OCI-LY3 (cell line): ENCODE measurements at regions not wholly inside any gene's neighbourhood (a gene's known extent, or its start where the extent isn't known, plus 50 kb on each side); places are given as distances from the start of the nearest gene placed in this dataset.

Source experiments
- H2AFZ ChIP-seq: fragments of 200-600, 300-600 bp; shearing (Covaris generic); 2 replicates; pipeline ENCODE4 v1.6.0; 2014; ENCODE audit warnings: antibody characterized with exemption, low read depth, low read length
- H3K27ac ChIP-seq: fragments of 200-600, 300-600 bp; sonication (generic); 2 replicates; pipeline ENCODE4 v1.5.1; 2014; ENCODE audit warnings: mild to moderate bottlenecking, low read length, moderate library complexity, mixed read lengths
- H3K27me3 ChIP-seq: fragments of 200-600, 300-600 bp; sonication (generic); 2 replicates; pipeline ENCODE4 v1.6.1; 2014; ENCODE audit warnings: low read depth, low read length, mixed read lengths
- H3K36me3 ChIP-seq: fragments of 200-600, 300-600 bp; sonication (generic); replicated peaks from 2 replicates; pipeline ENCODE3; 2014; ENCODE audit warnings: low read depth, low read length, mixed read lengths
- H3K4me1 ChIP-seq: fragments of 300-600, 200-600 bp; sonication (generic); 2 replicates; pipeline ENCODE4 v1.6.1; 2014; ENCODE audit warnings: low read length, mixed read lengths
- H3K4me2 ChIP-seq: fragments of 200-600, 300-600 bp; sonication (generic); 2 replicates; pipeline ENCODE4 v1.6.1; 2014; ENCODE audit warnings: low read length, mixed read lengths
- H3K4me3 ChIP-seq: fragments of 300-600, 200-600 bp; sonication (generic); 2 replicates; pipeline ENCODE4 v1.5.1; 2014; ENCODE audit warnings: antibody characterized with exemption, mild to moderate bottlenecking, low read length, moderate library complexity
- H3K79me2 ChIP-seq: fragments of 300-600, 200-600 bp; shearing (Covaris generic); 2 replicates; pipeline ENCODE4 v1.6.1; 2014; ENCODE audit warnings: mild to moderate bottlenecking, low read length, mixed read lengths
- H3K9ac ChIP-seq: fragments of 300-600, 200-600 bp; shearing (Covaris generic); 2 replicates; pipeline ENCODE4 v1.6.0; 2014; ENCODE audit warnings: mild to moderate bottlenecking, low read length, moderate library complexity
- H3K9me3 ChIP-seq: fragments of 200-600, 300-600 bp; shearing (Covaris generic); 2 replicates; pipeline ENCODE4 v1.6.1; 2014; ENCODE audit warnings: low read length, mixed read lengths; ENCODE audit not compliant: insufficient read depth
- H4K20me1 ChIP-seq: fragments of 200-600, 300-600 bp; sonication (generic); 2 replicates; pipeline ENCODE4 v1.6.1; 2016; ENCODE audit warnings: low read length, mixed read lengths; ENCODE audit not compliant: insufficient read depth
- EZH2phosphoT487 ChIP-seq: fragments of 200-600 bp; shearing (Covaris generic); IDR thresholded peaks from 2 replicates; pipeline ENCODE4 v1.6.1; 2018; ENCODE audit warnings: antibody characterized with exemption, mixed run types, low read depth
- TF ChIP-seq, protein P1 (sequence below): fragments of 200-600, 300-600 bp; sonication (generic); IDR thresholded peaks from 2 replicates; pipeline ENCODE4 v1.5.1; 2014; ENCODE audit warnings: antibody characterized with exemption, low read length, low read depth

DNA sequence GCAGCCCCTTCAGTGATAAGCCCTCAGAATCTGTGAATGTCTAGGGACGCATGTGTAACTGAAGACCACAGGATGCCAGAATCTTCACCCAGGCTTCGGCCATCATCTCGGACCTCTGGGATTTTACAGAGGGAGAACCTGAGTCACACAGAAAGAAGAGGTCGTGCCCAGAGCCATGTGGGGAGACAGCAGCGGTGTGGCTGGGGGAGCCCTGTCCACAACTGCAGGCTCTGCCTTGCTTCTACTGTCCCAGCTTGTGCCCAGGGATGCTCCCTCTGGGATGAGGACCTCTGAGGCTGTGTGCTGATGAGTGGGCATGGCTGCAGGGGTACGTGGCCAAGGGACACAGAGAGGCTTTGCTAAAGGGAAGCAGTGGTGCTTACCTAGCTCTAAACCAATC is 582.0 kb downstream of the TBC1D22A start:
- Histone ChIP-seq H3K79me2 (no peaks in the 10 kb centered on the region), H4K20me1 (no peaks in the 10 kb centered on the region), H3K27ac (no peak overlapping the region), H3K4me2 (no peak overlapping the region), H3K9me3 (no peaks in the 10 kb centered on the region), H2AFZ (no peak overlapping the region), H3K9ac (no peak overlapping the region), H3K4me3 (no peak overlapping the region), H3K36me3 (no peaks in the 10 kb centered on the region), H3K4me1 (no peaks in the 10 kb centered on the region), H3K27me3 (peaks cover 9% of the 10 kb centered on the region; the same call in 1 of the 2 replicates)
- TF ChIP-seq EZH2phosphoT487 = no peak
- TF ChIP-seq, protein P1, sequence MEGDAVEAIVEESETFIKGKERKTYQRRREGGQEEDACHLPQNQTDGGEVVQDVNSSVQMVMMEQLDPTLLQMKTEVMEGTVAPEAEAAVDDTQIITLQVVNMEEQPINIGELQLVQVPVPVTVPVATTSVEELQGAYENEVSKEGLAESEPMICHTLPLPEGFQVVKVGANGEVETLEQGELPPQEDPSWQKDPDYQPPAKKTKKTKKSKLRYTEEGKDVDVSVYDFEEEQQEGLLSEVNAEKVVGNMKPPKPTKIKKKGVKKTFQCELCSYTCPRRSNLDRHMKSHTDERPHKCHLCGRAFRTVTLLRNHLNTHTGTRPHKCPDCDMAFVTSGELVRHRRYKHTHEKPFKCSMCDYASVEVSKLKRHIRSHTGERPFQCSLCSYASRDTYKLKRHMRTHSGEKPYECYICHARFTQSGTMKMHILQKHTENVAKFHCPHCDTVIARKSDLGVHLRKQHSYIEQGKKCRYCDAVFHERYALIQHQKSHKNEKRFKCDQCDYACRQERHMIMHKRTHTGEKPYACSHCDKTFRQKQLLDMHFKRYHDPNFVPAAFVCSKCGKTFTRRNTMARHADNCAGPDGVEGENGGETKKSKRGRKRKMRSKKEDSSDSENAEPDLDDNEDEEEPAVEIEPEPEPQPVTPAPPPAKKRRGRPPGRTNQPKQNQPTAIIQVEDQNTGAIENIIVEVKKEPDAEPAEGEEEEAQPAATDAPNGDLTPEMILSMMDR = no peak

DNA sequence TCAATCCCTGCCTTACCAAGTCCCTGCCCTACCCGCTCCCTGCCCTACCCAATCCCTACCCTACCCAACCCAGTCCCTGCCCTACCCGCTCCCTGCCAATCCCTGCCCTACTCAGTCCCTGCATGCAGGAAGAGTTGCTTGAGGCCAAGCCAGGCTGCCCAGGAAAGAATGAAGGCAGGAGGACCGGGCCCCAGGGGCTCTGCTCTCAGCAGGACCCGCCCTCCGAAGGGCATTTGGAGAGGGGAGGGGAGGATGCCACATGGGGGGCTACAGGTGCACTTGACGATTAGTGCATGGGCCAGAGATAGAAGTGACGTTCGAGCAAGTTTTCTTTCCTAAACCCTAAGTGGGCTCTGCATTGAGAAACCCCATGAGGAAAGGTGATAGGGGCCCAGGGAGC is 581.2 kb downstream of the TBC1D22A start:
- no peak overlapping the region for H2AFZ ChIP-seq
- H3K4me1 ChIP-seq = no peaks in the 10 kb centered on the region
- H3K4me2 ChIP-seq = no peak overlapping the region
- peaks cover 9% of the 10 kb centered on the region; the same call in 1 of the 2 replicates for H3K27me3 ChIP-seq
- no peak overlapping the region for H3K9ac ChIP-seq
- H3K9me3 ChIP-seq = no peaks in the 10 kb centered on the region
- no peaks in the 10 kb centered on the region for H3K36me3 ChIP-seq
- H4K20me1 ChIP-seq = no peaks in the 10 kb centered on the region
- no peak overlapping the region for H3K4me3 ChIP-seq
- TF ChIP-seq EZH2phosphoT487 = no peak
- TF ChIP-seq, protein P1 = no peak
- no peaks in the 10 kb centered on the region for H3K79me2 ChIP-seq
- H3K27ac ChIP-seq = no peak overlapping the region

DNA sequence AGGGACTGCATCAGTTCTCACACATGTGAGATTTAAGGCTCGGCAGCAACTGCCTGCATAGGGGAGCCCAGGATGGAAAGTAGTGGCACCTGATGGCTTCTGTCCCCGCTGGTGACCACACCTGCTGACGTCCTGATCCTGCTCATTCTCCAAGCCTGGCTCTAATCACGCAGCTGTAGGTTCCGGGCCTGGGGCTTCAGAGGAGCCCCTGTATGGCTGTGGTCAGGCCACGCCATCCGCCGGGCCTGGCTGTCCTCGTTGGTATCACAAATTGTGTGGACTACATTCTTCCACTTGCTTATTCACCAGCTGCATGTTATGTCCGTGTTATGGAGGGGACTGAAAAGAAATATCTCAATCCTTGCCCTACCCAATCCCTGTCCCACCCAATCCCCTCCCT is 580.0 kb downstream of the TBC1D22A start:
- Histone ChIP-seq H3K27me3 (peaks cover 9% of the 10 kb centered on the region; the same call in 1 of the 2 replicates), H3K27ac (no peak overlapping the region), H3K79me2 (no peaks in the 10 kb centered on the region), H3K36me3 (no peaks in the 10 kb centered on the region), H3K4me1 (no peaks in the 10 kb centered on the region), H3K9ac (no peak overlapping the region), H4K20me1 (no peaks in the 10 kb centered on the region), H3K9me3 (no peaks in the 10 kb centered on the region), H2AFZ (no peak overlapping the region), H3K4me2 (no peak overlapping the region), H3K4me3 (no peak overlapping the region)
- TF ChIP-seq, protein P1 = no peak
- TF ChIP-seq EZH2phosphoT487 = no peak

DNA sequence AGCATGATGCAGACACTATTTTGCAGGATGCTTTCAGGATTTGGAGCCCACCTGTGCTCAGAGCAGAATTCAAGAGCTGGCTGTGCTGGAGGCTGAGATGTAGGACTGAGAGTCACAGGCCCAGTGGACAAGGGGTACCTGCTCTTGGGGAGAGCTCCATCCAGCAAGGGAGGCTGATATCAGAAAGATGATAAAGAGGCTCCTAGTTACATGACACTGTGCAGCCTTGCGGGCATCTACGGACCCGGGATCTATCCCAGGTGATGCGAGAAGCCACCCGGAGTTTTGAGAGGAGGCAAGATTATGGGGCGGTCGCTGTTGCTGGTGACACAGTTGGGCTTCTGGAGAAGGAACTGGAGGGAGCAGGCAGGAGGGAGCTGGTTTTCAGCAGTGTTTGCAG is 579.0 kb downstream of the TBC1D22A start:
- H3K9me3 ChIP-seq = no peaks in the 10 kb centered on the region
- no peaks in the 10 kb centered on the region for H3K36me3 ChIP-seq
- no peak overlapping the region for H3K9ac ChIP-seq
- no peaks in the 10 kb centered on the region for H4K20me1 ChIP-seq
- H3K27me3 ChIP-seq = peaks cover 9% of the 10 kb centered on the region; the same call in 1 of the 2 replicates
- no peaks in the 10 kb centered on the region for H3K4me1 ChIP-seq
- H3K4me3 ChIP-seq = no peak overlapping the region
- H2AFZ ChIP-seq = no peak overlapping the region
- H3K4me2 ChIP-seq = no peak overlapping the region
- TF ChIP-seq, protein P1 = no peak
- no peak for TF ChIP-seq EZH2phosphoT487
- H3K79me2 ChIP-seq = no peaks in the 10 kb centered on the region
- no peak overlapping the region for H3K27ac ChIP-seq
